ENCODE measurements at regions not wholly inside any gene's neighbourhood (a gene's known extent, or its start where the extent isn't known, plus 50 kb on each side); places are given as distances from the start of the nearest gene placed in this dataset.
"Not testable (repeated sequence)": the region's sequence is repeated elsewhere in the genome, so short reads cannot be mapped to it uniquely, and the experiment has no call there.

- DNase-seq (ENCODE audit: low read depth), result not testable (repeated sequence)
Measured at GRCh38 chr18:24624421-24624820, 164.0 kb downstream of the HRH4 start.

GRCh38 chr18:24627644-24628315, 167.3 kb downstream of the HRH4 start:
- no peak for DNase-seq (ENCODE audit: low read depth)

DNA sequence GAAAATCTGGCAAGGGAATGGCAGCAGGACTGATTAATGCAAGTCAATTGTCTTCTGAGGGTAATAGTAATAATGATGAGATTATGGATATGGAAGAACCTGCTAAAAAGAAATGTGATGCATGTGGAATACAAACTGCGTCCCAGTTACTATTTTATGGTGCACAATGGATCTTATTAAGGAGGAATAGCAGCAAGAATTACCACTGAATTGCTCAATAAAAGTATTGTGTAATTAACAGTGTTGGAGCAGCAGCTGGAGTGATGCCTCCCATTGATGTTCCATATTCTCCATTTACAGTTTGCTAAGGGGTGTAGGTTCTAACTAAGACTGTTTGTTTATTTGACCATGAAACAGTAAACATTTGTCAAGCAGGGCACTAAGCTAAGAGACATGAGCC, 167.9 kb downstream of the HRH4 start:
- no peak for DNase-seq (ENCODE audit: low read depth)

DNA sequence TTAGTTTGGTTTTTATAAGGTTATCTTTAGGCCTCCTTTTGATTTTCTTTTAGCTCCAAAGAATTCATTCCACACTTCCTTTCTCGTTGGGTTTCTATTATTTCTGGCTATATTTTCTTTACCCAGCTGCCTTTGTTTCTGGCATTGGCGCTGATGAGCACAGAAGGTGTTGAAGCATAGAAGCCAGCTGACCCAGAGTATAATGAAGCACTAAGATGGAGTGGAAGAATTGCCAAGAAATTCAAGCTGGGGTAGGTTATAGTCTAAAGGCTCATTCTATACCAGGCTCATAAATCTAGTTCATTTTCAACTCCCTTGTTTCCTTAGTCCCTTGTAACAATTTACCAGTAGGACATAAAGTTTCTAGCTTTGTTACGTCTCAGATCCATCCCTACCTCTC, 169.5 kb downstream of the HRH4 start:
- no peak for DNase-seq (ENCODE audit: low read depth)

GRCh38 chr18:24630346-24630880, 170.0 kb downstream of the HRH4 start:
- no peak for DNase-seq (ENCODE audit: low read depth)

DNA sequence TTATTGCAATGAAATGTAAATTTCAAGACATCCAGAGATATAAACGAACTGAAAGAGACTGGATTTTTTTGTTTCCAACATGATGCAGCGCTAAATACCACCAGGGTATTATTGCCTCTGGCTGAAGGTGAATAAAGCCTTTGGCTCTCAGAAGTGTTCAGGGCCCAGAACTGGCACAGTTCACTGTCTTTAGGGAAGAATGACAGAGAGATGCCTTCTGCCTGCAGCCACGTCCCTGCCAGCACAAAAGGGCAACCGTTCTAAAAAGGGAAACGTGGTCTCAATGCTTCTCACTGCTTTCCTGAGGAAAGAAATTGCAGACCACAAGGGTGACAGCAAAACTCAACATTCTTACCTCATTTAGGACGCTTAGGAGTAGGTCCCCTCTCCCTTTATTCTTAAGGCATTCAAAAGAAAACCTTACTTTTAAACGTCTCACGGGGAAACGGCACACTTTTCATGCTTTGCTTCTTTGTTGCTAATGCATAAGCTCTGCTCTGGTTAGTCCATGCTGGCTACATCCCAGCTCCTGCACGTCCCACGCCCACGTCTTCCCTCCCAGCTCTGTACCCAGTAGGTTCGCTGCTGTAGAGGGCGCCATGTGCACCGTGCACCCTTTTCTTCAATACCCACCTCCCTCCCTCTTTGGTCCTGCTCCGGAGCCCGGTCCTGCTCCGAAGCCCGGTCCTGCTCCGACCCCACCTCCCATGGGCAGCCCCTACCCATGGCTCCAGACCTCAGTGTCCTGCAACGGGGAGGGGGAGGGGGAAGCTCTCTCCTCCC, 171.0 kb downstream of the HRH4 start:
- DNase-seq (ENCODE audit: low read depth), result no peak

GRCh38 chr18:24632158-24632988, 171.9 kb downstream of the HRH4 start:
- DNase-seq (ENCODE audit: low read depth), result no peak

GRCh38 chr18:24633121-24633520, 172.7 kb downstream of the HRH4 start:
- DNase-seq (ENCODE audit: low read depth), result no peak

- DNase-seq (ENCODE audit: low read depth), result no peak
Measured at GRCh38 chr18:24649571-24649970, 189.1 kb downstream of the HRH4 start.

GRCh38 chr18:24651434-24651833, 191.0 kb downstream of the HRH4 start:
- no peak for DNase-seq (ENCODE audit: low read depth)

GRCh38 chr18:24656050-24656449, 195.6 kb downstream of the HRH4 start:
- no peak for DNase-seq (ENCODE audit: low read depth)

DNA sequence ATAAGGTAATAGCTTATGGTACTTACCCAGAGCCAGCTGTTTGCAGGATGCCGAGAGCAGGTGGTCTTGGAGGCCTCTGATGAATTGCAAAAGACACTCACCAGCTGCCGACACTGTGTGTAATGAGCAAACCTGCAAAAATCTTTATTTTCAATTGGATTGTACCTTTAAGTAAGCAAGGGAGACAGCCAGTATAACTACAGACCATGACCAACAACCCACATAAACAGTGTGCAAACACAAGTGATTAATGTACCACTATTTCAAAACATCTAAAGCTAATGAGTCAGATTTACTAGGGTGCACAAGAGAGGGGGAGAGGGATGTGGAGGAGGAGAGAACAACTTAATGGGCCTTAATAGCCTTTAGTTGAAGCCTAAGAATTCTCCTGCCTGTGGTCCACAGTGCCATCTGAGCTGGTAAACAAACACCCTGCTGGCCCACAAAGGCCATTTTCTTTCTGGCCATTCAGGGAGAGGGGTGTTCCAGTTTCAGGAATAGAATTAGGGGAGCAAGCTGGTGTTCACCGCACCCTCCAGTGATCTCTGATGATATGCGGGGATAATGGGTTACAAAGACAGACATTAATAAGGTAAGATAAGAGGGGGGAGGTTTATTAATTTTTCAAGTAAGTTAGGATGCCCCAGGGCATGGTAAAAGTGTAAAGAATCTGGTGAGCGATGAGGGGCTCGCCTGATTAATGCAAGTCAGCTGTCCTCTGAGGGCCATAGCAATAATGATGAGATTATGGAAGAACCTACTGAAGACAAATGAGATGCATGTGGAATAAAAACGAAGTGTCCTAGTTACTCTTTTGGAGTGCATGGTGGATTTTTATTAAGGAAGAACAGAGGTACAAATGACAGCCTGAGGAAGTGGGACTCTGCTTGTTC, 196.4 kb downstream of the HRH4 start:
- DNase-seq (ENCODE audit: low read depth), result no peak

- DNase-seq (ENCODE audit: low read depth), result no peak
Measured at GRCh38 chr18:24657444-24657842, 197.0 kb downstream of the HRH4 start.

DNA sequence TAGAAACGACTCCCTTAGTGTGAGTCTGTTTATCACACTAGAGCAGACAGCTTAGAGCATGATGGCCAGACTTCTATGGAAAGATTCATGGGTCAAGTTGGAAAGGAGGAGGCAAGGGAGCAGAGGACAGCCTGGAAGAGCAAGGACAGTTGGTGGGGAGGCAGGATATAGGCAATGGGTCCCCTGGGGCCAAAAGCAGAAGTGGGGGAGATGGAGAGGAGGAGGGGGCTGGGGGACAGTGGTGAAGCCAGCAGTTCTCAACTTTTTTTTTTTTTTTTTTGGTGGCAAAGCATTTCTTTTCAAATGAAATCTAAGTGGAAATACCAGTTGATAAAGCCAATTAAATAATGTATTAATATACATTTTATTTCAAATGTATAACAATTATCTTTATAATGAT, 197.9 kb downstream of the HRH4 start:
- DNase-seq (ENCODE audit: low read depth), result no peak

DNA sequence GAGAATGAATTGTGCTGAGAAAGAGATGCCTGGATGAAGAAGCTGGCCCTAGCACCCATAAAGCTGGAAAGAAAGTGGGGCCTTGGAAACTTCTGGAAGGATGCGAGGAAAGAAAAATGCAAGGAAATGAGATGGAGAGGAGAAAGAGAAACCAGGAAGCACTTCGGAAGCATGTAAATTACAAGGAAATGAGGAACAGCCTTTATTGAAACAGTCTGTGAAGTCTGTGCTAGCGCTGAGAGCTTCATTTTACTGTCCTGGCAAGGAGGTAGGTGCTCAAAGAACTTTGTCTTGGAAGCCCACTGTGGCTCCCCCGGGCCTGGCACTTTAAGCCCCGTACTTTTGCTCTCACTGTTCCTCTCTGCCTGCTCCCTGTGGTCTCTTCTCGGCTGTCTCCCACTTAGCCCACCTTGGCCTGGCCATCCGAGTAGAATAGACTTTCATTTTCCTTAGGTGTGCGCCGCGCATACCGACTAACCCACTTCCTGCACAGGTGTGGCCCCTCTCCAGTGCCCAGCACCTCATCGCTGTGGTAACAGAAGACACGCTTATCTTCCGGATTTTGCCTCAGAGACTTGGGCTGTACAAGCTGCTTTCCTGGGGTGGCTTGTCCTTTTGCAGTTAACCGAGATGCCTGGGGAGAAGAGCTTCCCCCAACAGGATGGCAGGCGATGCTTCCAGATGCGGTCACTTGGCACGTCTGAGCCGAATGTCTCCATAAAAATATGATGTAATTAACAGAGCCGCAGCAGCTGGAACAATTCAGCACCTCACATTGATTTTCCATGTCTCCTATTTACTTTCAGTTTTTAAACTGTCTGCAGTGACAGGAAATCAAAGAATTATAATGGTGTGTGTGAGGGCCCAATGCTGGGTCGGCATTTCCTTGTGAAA, 199.6 kb downstream of the HRH4 start:
- peak; percentile 6 for DNase-seq (ENCODE audit: low read depth)

DNA sequence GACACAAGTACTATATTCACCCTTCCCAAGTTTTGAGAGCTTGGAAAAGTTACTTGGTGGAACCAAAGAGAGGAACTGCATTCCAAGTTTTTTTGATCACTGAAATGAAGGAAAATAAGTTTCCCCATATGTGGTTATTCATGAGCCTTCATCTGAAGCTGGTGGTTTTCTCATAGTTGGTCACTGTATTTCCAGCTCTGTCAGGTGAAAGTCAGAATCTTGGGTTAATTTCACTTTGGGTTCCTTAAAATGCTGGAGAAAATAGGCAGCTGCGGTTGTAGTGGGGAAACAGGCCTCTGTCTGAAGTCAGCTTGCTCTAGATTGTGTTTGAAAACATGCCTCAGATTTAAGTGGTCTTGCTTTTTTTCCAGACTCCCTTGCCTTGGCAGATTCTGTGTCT, 200.5 kb downstream of the HRH4 start:
- DNase-seq (ENCODE audit: low read depth), result no peak

GRCh38 chr18:24662412-24662821, 202.0 kb downstream of the HRH4 start:
- no peak for DNase-seq (ENCODE audit: low read depth)

- DNase-seq (ENCODE audit: low read depth), result no peak
Measured at GRCh38 chr18:24663026-24663425, 202.6 kb downstream of the HRH4 start.

- DNase-seq (ENCODE audit: low read depth), result no peak
Measured at GRCh38 chr18:24669015-24669414, 208.6 kb downstream of the HRH4 start.

GRCh38 chr18:24669502-24669901, 209.1 kb downstream of the HRH4 start:
- DNase-seq (ENCODE audit: low read depth), result no peak

Data from T follicular helper cell (primary cell).